ENCODE measurements at regions not wholly inside any gene's neighbourhood (a gene's known extent, or its start where the extent isn't known, plus 50 kb on each side); places are given as distances from the start of the nearest gene placed in this dataset.

DNA sequence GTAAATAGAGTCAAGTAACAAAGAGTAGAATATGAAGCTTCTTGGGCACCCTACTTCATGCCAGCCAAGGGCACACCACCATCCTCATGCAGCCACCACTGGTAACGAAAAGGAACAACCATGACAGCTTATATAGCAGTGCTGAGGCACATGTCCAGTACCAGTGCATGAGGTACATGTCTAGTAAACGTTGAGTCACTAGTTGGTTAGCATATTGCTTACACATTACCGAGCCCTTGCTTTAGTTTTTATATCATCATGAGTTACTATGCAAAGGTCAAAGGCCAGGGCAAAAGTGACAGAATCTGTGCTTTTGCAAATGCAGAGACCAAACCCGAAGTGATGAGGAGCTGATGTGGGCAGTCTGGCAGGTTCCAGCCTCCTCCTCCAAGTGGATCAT, 147.1 kb upstream of the MAP1B start:
- H2AFZ ChIP-seq (ENCODE audit: low read length) = no peak overlapping the region
- no peaks in the 10 kb centered on the region for H3K9me2 ChIP-seq (replicated peaks; ENCODE audit: low read depth, low read length)
- H3K79me2 ChIP-seq (ENCODE audit: insufficient read depth, low read length) = no peaks in the 10 kb centered on the region
- H3K4me3 ChIP-seq (ENCODE audit: low read length, poor library complexity, severe bottlenecking) = no peak overlapping the region
- TF ChIP-seq, protein P1, sequence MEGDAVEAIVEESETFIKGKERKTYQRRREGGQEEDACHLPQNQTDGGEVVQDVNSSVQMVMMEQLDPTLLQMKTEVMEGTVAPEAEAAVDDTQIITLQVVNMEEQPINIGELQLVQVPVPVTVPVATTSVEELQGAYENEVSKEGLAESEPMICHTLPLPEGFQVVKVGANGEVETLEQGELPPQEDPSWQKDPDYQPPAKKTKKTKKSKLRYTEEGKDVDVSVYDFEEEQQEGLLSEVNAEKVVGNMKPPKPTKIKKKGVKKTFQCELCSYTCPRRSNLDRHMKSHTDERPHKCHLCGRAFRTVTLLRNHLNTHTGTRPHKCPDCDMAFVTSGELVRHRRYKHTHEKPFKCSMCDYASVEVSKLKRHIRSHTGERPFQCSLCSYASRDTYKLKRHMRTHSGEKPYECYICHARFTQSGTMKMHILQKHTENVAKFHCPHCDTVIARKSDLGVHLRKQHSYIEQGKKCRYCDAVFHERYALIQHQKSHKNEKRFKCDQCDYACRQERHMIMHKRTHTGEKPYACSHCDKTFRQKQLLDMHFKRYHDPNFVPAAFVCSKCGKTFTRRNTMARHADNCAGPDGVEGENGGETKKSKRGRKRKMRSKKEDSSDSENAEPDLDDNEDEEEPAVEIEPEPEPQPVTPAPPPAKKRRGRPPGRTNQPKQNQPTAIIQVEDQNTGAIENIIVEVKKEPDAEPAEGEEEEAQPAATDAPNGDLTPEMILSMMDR (conservative IDR thresholded peaks at IDR 0.05; ENCODE audit: low read length) = no peak
- TF ChIP-seq EZH2phosphoT487 (IDR thresholded peaks at IDR 0.05; ENCODE audit: borderline replicate concordance) = no peak
- H3K4me2 ChIP-seq (ENCODE audit: low read depth, low read length, poor library complexity, severe bottlenecking) = no peak overlapping the region
- no peaks in the 10 kb centered on the region for H4K20me1 ChIP-seq (ENCODE audit: insufficient read depth, low read length, poor library complexity, severe bottlenecking)
- no peak overlapping the region for H3K9ac ChIP-seq (ENCODE audit: low read depth, low read length, poor library complexity, severe bottlenecking)
- H3K9me3 ChIP-seq (ENCODE audit: insufficient read depth, low read depth, low read length) = no peaks in the 10 kb centered on the region
- H3K4me1 ChIP-seq (ENCODE audit: insufficient read depth, low read length, poor library complexity, severe bottlenecking) = no peaks in the 10 kb centered on the region
- no peaks in the 10 kb centered on the region for H3F3A ChIP-seq (ENCODE audit: low read depth)
- no peaks in the 10 kb centered on the region for H3K36me3 ChIP-seq (ENCODE audit: insufficient read depth, low read length)
- no peaks in the 10 kb centered on the region for H3K27me3 ChIP-seq (ENCODE audit: insufficient read depth, low read length, poor library complexity, severe bottlenecking)

DNA sequence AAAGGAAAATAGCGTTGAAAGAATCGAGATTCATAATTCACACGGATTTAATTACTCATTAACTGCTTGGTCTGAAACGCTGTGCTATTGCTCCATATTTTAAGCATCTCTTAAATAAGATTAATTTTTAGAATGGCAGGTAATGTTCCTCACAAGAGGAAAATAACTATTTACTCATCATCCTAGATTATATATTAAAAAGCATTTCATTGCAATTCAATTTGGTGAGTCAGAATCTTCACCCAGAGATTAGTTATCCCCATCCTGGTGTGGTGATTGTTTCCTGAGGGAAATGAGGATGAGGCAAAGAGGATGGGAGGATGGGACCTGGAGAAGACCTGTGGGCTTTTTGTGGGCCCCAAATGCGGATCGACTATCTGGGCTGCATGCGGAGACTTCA, 145.5 kb upstream of the MAP1B start:
- no peaks in the 10 kb centered on the region for H3F3A ChIP-seq (ENCODE audit: low read depth)
- no peaks in the 10 kb centered on the region for H3K9me2 ChIP-seq (replicated peaks; ENCODE audit: low read depth, low read length)
- H3K36me3 ChIP-seq (ENCODE audit: insufficient read depth, low read length) = no peaks in the 10 kb centered on the region
- H3K9me3 ChIP-seq (ENCODE audit: insufficient read depth, low read depth, low read length) = no peaks in the 10 kb centered on the region
- H3K27me3 ChIP-seq (ENCODE audit: insufficient read depth, low read length, poor library complexity, severe bottlenecking) = no peaks in the 10 kb centered on the region
- no peak overlapping the region for H3K4me2 ChIP-seq (ENCODE audit: low read depth, low read length, poor library complexity, severe bottlenecking)
- no peaks in the 10 kb centered on the region for H3K4me1 ChIP-seq (ENCODE audit: insufficient read depth, low read length, poor library complexity, severe bottlenecking)
- H3K79me2 ChIP-seq (ENCODE audit: insufficient read depth, low read length) = no peaks in the 10 kb centered on the region
- H3K4me3 ChIP-seq (ENCODE audit: low read length, poor library complexity, severe bottlenecking) = no peak overlapping the region
- no peak overlapping the region for H3K9ac ChIP-seq (ENCODE audit: low read depth, low read length, poor library complexity, severe bottlenecking)
- TF ChIP-seq, protein P1 (conservative IDR thresholded peaks at IDR 0.05; ENCODE audit: low read length) = no peak
- TF ChIP-seq EZH2phosphoT487 (IDR thresholded peaks at IDR 0.05; ENCODE audit: borderline replicate concordance) = no peak
- H4K20me1 ChIP-seq (ENCODE audit: insufficient read depth, low read length, poor library complexity, severe bottlenecking) = no peaks in the 10 kb centered on the region
- no peak overlapping the region for H2AFZ ChIP-seq (ENCODE audit: low read length)

DNA sequence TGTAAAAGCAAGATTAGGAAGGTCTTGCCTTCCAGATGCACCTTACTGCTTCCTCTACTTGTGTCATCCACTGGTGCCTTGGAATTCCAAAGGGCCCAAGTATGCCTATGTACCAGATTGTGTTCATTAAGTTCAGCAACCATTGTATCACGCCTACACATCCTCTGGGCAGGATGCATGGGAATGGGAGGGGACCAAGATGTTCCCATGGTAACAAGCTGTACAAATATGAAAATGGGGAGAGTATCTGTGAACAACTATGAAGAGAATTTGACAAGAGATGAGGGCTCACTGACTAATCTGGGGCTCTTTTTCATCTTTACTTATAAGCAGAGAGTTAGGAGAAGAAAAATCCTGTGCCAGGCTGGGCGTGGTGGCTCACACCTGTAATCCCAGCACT, 137.8 kb upstream of the MAP1B start:
- Histone ChIP-seq H3K9me3 (ENCODE audit: insufficient read depth, low read depth, low read length) (no peaks in the 10 kb centered on the region), H3K4me1 (ENCODE audit: insufficient read depth, low read length, poor library complexity, severe bottlenecking) (no peaks in the 10 kb centered on the region), H3K36me3 (ENCODE audit: insufficient read depth, low read length) (no peaks in the 10 kb centered on the region), H3K4me3 (ENCODE audit: low read length, poor library complexity, severe bottlenecking) (no peak overlapping the region), H2AFZ (ENCODE audit: low read length) (no peak overlapping the region), H3F3A (ENCODE audit: low read depth) (no peaks in the 10 kb centered on the region), H3K9ac (ENCODE audit: low read depth, low read length, poor library complexity, severe bottlenecking) (no peak overlapping the region), H3K27me3 (ENCODE audit: insufficient read depth, low read length, poor library complexity, severe bottlenecking) (peaks cover 7% of the 10 kb centered on the region), H4K20me1 (ENCODE audit: insufficient read depth, low read length, poor library complexity, severe bottlenecking) (no peaks in the 10 kb centered on the region), H3K4me2 (ENCODE audit: low read depth, low read length, poor library complexity, severe bottlenecking) (no peak overlapping the region), H3K9me2 (replicated peaks; ENCODE audit: low read depth, low read length) (no peaks in the 10 kb centered on the region), H3K79me2 (ENCODE audit: insufficient read depth, low read length) (no peaks in the 10 kb centered on the region)
- TF ChIP-seq, protein P1 (conservative IDR thresholded peaks at IDR 0.05; ENCODE audit: low read length) = no peak
- TF ChIP-seq EZH2phosphoT487 (IDR thresholded peaks at IDR 0.05; ENCODE audit: borderline replicate concordance) = no peak

All from Loucy (cell line).